ENCODE measurements at regions not wholly inside any gene's neighbourhood (a gene's known extent, or its start where the extent isn't known, plus 50 kb on each side); places are given as distances from the start of the nearest gene placed in this dataset.

DNA sequence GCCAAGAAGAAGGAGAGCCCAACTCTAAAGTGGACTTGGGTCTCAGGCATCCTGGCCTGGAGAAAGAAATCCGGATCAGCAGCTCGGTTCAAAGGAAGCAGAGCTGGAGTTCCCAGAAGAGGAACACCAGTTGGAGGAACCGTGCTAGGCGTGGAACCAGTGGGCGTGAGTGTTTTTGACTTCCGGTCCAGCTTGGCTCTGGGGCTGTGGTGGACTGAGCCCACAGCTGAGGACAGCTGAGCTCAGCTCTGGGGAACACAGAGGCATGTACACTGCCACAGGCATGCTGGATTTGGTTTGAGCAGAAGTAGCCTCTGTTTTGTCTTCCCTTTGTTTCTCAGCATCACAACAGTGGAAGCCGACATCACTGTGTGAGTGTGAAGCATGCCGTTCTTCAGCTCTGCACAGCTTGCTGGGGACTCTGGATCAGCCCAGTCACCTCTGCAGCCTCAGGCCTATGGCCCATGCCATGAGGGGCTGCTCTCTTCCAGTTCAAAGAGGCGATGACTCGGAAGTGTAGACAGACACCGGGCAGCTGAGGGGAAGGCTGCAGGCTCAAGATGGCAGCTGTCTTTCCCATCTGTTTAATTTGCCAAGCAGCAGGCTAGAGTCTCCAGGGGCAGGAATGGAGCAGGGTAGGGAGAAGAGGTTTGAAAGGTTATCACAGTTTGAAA lies 185.8 kb upstream of the UBE3A start:
- no peak for DNase-seq
- WGBS, 3 donors: 70 to 79% (median 71%) methylated on average over 11 of the region's 11 CpGs
- Histone ChIP-seq H3K36me3 (ENCODE audit: control insufficient read depth in 3 of 3, insufficient read depth in 2 of 3, low read depth in 1 of 3, low read length in 3 of 3) (no peaks in the 10 kb centered on the region), H3K27ac (ENCODE audit: low read depth in 1 of 3, low read length in 2 of 3) (no peak overlapping the region), H3K4me3 (ENCODE audit: low read depth in 1 of 3, low read length in 3 of 3) (no peak overlapping the region), H3K27me3 (ENCODE audit: control insufficient read depth in 3 of 3, insufficient read depth in 3 of 3, low read length in 3 of 3) (no peaks in the 10 kb centered on the region), H3K9me3 (ENCODE audit: control insufficient read depth in 2 of 2, insufficient read depth in 1 of 2, low read depth in 1 of 2, low read length in 1 of 2) (peaks cover 0 to 1% of the 10 kb centered on the region in 2 donors), H3K4me1 (ENCODE audit: control insufficient read depth in 3 of 3, insufficient read depth in 2 of 3, low read depth in 1 of 3, low read length in 2 of 3) (no peaks in the 10 kb centered on the region)
- no peak for FAIRE-seq

DNA sequence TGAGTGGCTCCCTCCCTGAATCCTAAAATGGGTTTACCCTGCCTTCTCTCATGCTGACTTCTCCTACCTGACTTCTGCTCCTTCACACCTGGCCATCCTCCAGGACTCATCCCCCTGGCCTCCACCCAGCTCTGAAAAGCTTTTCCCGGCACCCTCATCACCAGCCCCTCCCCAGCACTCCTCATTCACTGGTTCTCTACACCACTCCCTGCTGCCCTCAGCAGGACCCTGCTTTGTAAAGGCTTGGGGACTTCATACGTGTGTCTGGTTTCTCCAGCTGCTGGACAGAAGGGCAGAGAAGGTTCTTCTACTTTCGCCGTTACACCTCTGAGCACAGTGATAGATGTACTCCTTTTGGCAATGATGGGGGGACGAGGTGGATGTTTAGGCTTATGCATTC lies 184.9 kb upstream of the UBE3A start:
- Histone ChIP-seq H3K9me3 (ENCODE audit: control insufficient read depth in 2 of 2, insufficient read depth in 1 of 2, low read depth in 1 of 2, low read length in 1 of 2) (peaks cover 0 to 1% of the 10 kb centered on the region in 2 donors), H3K27ac (ENCODE audit: low read depth in 1 of 3, low read length in 2 of 3) (no peak overlapping the region), H3K36me3 (ENCODE audit: control insufficient read depth in 3 of 3, insufficient read depth in 2 of 3, low read depth in 1 of 3, low read length in 3 of 3) (no peaks in the 10 kb centered on the region), H3K4me3 (ENCODE audit: low read depth in 1 of 3, low read length in 3 of 3) (no peak overlapping the region), H3K4me1 (ENCODE audit: control insufficient read depth in 3 of 3, insufficient read depth in 2 of 3, low read depth in 1 of 3, low read length in 2 of 3) (no peaks in the 10 kb centered on the region), H3K27me3 (ENCODE audit: control insufficient read depth in 3 of 3, insufficient read depth in 3 of 3, low read length in 3 of 3) (no peaks in the 10 kb centered on the region)
- WGBS, 3 donors: 62 to 77% (median 62%) methylated on average over 5 of the region's 5 CpGs
- DNase-seq: no peak
- FAIRE-seq: no peak

DNA sequence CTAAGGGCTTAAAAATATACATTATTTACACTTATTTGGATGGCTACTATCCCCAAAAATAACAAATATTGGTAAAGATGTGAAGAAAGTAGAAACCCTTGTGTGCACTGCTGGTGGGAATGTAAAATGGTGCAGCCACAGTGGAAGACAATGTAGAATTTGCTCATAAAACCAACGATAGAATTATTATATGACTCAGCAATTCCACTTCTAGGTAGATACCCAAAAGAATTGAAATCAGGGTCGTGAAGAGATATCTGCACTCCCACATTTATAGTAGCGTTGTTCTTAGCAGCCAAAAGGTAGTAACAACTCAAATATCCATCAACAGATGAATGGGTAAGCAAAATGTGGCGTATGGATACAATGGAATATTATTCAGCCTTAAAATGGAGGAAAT lies 181.6 kb upstream of the UBE3A start:
- Histone ChIP-seq H3K27ac (ENCODE audit: low read depth in 1 of 3, low read length in 2 of 3) (no peak overlapping the region), H3K4me3 (ENCODE audit: low read depth in 1 of 3, low read length in 3 of 3) (no peak overlapping the region), H3K9me3 (ENCODE audit: control insufficient read depth in 2 of 2, insufficient read depth in 1 of 2, low read depth in 1 of 2, low read length in 1 of 2) (peaks cover 0 to 1% of the 10 kb centered on the region in 2 donors), H3K4me1 (ENCODE audit: control insufficient read depth in 3 of 3, insufficient read depth in 2 of 3, low read depth in 1 of 3, low read length in 2 of 3) (no peaks in the 10 kb centered on the region), H3K27me3 (ENCODE audit: control insufficient read depth in 3 of 3, insufficient read depth in 3 of 3, low read length in 3 of 3) (no peaks in the 10 kb centered on the region), H3K36me3 (ENCODE audit: control insufficient read depth in 3 of 3, insufficient read depth in 2 of 3, low read depth in 1 of 3, low read length in 3 of 3) (no peaks in the 10 kb centered on the region)
- FAIRE-seq: no peak
- no peak for DNase-seq
- WGBS, 3 donors: 69 to 83% (median 71%) methylated on average over 4 of the region's 4 CpGs

DNA sequence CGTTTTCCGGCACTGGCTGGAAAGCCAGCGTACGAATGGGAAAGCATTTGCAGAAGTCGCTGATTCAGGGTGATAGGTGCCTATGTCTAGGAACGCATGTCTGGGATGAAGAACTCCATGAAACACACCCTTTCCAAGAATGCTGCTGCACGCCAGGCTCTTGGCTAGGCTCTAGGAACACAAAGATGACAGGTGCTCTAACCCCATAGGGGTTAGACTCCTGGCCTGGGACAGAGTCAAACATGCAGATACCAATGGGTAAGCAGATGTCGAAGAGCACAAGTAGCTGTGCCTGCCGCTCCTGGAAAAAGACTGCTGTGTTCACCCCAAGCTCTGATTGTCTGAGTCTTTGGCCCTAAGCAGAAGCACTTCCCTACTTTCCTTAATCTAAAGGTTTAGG lies 180.9 kb upstream of the UBE3A start:
- DNase-seq: no peak
- Histone ChIP-seq H3K36me3 (ENCODE audit: control insufficient read depth in 3 of 3, insufficient read depth in 2 of 3, low read depth in 1 of 3, low read length in 3 of 3) (no peaks in the 10 kb centered on the region), H3K27me3 (ENCODE audit: control insufficient read depth in 3 of 3, insufficient read depth in 3 of 3, low read length in 3 of 3) (no peaks in the 10 kb centered on the region), H3K4me3 (ENCODE audit: low read depth in 1 of 3, low read length in 3 of 3) (no peak overlapping the region), H3K27ac (ENCODE audit: low read depth in 1 of 3, low read length in 2 of 3) (no peak overlapping the region), H3K4me1 (ENCODE audit: control insufficient read depth in 3 of 3, insufficient read depth in 2 of 3, low read depth in 1 of 3, low read length in 2 of 3) (no peaks in the 10 kb centered on the region), H3K9me3 (ENCODE audit: control insufficient read depth in 2 of 2, insufficient read depth in 1 of 2, low read depth in 1 of 2, low read length in 1 of 2) (no peaks in the 10 kb centered on the region)
- FAIRE-seq: no peak
- 80 to 85% (median 82%) methylated on average over 9 of the region's 9 CpGs for WGBS, 3 donors

DNA sequence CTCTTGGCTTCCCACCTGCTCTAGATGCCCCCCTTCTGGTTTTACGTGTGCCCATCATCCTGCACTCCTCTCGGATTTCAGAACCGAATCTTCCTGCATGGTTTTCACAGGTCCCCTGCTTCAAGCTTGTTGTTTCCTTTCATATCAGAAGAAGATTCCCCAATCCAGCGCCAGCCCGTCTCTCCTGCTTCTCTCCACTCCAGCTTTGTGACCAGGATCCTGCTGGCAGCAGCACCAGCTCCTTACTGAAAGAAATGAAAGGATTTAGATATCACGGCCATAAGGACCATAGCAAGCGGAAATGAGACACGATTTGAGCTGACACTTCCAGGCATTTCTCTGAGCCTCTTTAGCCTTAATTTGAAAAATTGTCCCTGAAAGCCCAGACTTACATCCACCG lies 180.3 kb upstream of the UBE3A start:
- Histone ChIP-seq H3K9me3 (ENCODE audit: control insufficient read depth in 2 of 2, insufficient read depth in 1 of 2, low read depth in 1 of 2, low read length in 1 of 2) (peaks cover 0 to 1% of the 10 kb centered on the region in 2 donors), H3K4me3 (ENCODE audit: low read depth in 1 of 3, low read length in 3 of 3) (no peak overlapping the region), H3K27me3 (ENCODE audit: control insufficient read depth in 3 of 3, insufficient read depth in 3 of 3, low read length in 3 of 3) (no peaks in the 10 kb centered on the region), H3K27ac (ENCODE audit: low read depth in 1 of 3, low read length in 2 of 3) (no peak overlapping the region), H3K36me3 (ENCODE audit: control insufficient read depth in 3 of 3, insufficient read depth in 2 of 3, low read depth in 1 of 3, low read length in 3 of 3) (no peaks in the 10 kb centered on the region), H3K4me1 (ENCODE audit: control insufficient read depth in 3 of 3, insufficient read depth in 2 of 3, low read depth in 1 of 3, low read length in 2 of 3) (no peaks in the 10 kb centered on the region)
- DNase-seq: no peak
- WGBS, 3 donors: 84 to 91% (median 87%) methylated on average over 9 of the region's 9 CpGs
- no peak for FAIRE-seq

DNA sequence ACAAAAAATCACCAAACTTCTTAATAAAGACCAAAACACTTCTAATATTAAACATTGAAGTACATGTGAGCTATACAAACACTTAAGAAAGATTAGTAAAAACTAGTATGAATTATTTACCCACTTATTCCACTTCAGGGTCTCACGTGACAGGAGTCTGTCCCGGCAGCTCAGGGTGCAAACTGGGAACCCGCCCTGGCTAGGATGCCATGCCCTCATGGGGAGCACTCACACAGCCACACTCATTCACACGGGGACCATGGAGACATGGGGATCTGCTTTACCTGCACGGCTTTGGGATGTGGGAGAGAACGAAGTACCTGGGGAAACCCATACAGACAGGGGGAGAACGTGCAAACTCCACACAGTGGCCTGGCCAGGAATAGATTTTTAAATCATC lies 179.3 kb upstream of the UBE3A start:
- no peak for FAIRE-seq
- no peak for DNase-seq
- H3K27ac ChIP-seq (ENCODE audit: low read depth in 1 of 3, low read length in 2 of 3): no peak overlapping the region
- H3K9me3 ChIP-seq (ENCODE audit: control insufficient read depth in 2 of 2, insufficient read depth in 1 of 2, low read depth in 1 of 2, low read length in 1 of 2): peaks cover 0 to 3% of the 10 kb centered on the region in 2 donors
- no peaks in the 10 kb centered on the region for H3K36me3 ChIP-seq (ENCODE audit: control insufficient read depth in 3 of 3, insufficient read depth in 2 of 3, low read depth in 1 of 3, low read length in 3 of 3)
- H3K4me3 ChIP-seq (ENCODE audit: low read depth in 1 of 3, low read length in 3 of 3): no peak overlapping the region
- no peaks in the 10 kb centered on the region for H3K27me3 ChIP-seq (ENCODE audit: control insufficient read depth in 3 of 3, insufficient read depth in 3 of 3, low read length in 3 of 3)
- H3K4me1 ChIP-seq (ENCODE audit: control insufficient read depth in 3 of 3, insufficient read depth in 2 of 3, low read depth in 1 of 3, low read length in 2 of 3): no peaks in the 10 kb centered on the region
- WGBS, 3 donors: 72 to 83% (median 81%) methylated on average over 7 of the region's 7 CpGs

DNA sequence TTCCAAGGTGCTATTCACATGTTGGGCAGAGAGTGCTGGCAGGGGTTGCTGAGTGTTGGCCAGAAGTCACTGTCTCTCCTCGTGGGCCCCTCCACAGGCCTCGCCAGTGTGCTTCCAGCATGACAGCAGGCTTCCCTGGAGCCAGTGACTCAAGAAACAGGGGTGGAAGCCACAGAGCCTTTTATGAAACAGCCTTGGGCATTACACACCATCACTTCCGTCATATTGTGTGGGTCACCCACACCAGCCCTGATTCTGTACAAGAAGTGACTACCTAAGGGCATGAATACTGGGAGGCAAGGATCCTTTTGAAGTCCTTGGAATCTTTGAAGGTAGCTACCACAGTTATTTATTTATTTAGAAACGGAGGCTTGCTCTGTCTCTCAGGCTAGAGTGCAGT lies 177.6 kb upstream of the UBE3A start:
- FAIRE-seq: no peak
- 68 to 71% (median 70%) methylated on average over 4 of the region's 4 CpGs for WGBS, 3 donors
- H3K9me3 ChIP-seq (ENCODE audit: control insufficient read depth in 2 of 2, insufficient read depth in 1 of 2, low read depth in 1 of 2, low read length in 1 of 2): peaks cover 0 to 3% of the 10 kb centered on the region in 2 donors

DNA sequence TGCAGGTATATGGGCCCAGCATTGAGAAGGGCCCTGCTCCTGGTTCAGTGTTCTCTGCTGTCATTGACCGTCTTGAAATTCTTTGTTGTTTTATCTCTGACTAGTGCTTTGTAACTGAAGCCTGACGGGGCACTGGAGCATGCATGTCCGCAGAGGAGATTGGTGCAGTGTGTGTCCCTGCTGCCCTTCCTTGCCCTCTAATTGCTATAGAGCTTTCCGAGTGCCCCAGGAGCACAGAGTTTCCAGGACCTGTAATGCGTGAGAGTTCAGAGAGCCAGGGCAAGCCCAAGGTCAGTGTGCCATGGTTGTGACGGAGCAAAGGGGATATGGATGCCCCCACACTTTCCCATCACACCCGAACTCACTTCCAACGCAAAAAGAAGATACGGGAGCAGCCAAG lies 174.3 kb upstream of the UBE3A start:
- H3K36me3 ChIP-seq (ENCODE audit: control insufficient read depth in 3 of 3, insufficient read depth in 2 of 3, low read depth in 1 of 3, low read length in 3 of 3): no peaks in the 10 kb centered on the region
- no peak for DNase-seq
- H3K4me3 ChIP-seq (ENCODE audit: low read depth in 1 of 3, low read length in 3 of 3): no peak overlapping the region
- peaks cover 0 to 3% of the 10 kb centered on the region in 2 donors for H3K9me3 ChIP-seq (ENCODE audit: control insufficient read depth in 2 of 2, insufficient read depth in 1 of 2, low read depth in 1 of 2, low read length in 1 of 2)
- no peak for FAIRE-seq
- 76 to 89% (median 87%) methylated on average over 9 of the region's 9 CpGs for WGBS, 3 donors
- H3K27me3 ChIP-seq (ENCODE audit: control insufficient read depth in 3 of 3, insufficient read depth in 3 of 3, low read length in 3 of 3): no peaks in the 10 kb centered on the region
- H3K27ac ChIP-seq (ENCODE audit: low read depth in 1 of 3, low read length in 2 of 3): no peak overlapping the region
- no peaks in the 10 kb centered on the region for H3K4me1 ChIP-seq (ENCODE audit: control insufficient read depth in 3 of 3, insufficient read depth in 2 of 3, low read depth in 1 of 3, low read length in 2 of 3)

More for the DNA sequence above, 177.6 kb upstream of the UBE3A start:
- Histone ChIP-seq H3K27ac (ENCODE audit: low read depth in 1 of 3, low read length in 2 of 3) (no peak overlapping the region), H3K36me3 (ENCODE audit: control insufficient read depth in 3 of 3, insufficient read depth in 2 of 3, low read depth in 1 of 3, low read length in 3 of 3) (no peaks in the 10 kb centered on the region), H3K4me3 (ENCODE audit: low read depth in 1 of 3, low read length in 3 of 3) (no peak overlapping the region), H3K27me3 (ENCODE audit: control insufficient read depth in 3 of 3, insufficient read depth in 3 of 3, low read length in 3 of 3) (no peaks in the 10 kb centered on the region), H3K4me1 (ENCODE audit: control insufficient read depth in 3 of 3, insufficient read depth in 2 of 3, low read depth in 1 of 3, low read length in 2 of 3) (no peaks in the 10 kb centered on the region)
- no peak for DNase-seq

DNA sequence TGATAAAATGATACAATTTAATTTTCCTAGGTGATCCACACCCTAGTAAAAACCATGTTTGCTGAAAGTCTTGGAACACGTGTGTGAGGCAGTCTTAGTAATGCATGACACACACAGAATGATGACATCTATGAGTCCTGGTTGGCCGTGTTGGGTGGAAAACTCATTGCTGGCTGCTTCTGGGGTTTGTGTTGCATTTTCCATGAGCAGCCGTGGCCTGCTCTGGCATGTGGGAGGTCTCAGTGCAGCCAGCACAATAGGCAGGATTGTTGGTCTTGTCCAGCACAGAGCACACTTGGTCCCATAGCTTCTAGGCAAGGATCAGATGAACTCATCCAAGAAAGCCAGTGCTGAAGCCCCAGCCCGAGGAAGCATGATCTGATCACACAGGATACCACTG lies 172.8 kb upstream of the UBE3A start:
- H3K4me3 ChIP-seq (ENCODE audit: low read depth in 1 of 3, low read length in 3 of 3): no peak overlapping the region
- 57 to 67% (median 63%) methylated on average over 4 of the region's 4 CpGs for WGBS, 3 donors
- H3K4me1 ChIP-seq (ENCODE audit: control insufficient read depth in 3 of 3, insufficient read depth in 2 of 3, low read depth in 1 of 3, low read length in 2 of 3): no peaks in the 10 kb centered on the region
- no peak for DNase-seq
- no peaks in the 10 kb centered on the region for H3K27me3 ChIP-seq (ENCODE audit: control insufficient read depth in 3 of 3, insufficient read depth in 3 of 3, low read length in 3 of 3)
- no peaks in the 10 kb centered on the region for H3K36me3 ChIP-seq (ENCODE audit: control insufficient read depth in 3 of 3, insufficient read depth in 2 of 3, low read depth in 1 of 3, low read length in 3 of 3)
- peaks cover 0 to 3% of the 10 kb centered on the region in 2 donors for H3K9me3 ChIP-seq (ENCODE audit: control insufficient read depth in 2 of 2, insufficient read depth in 1 of 2, low read depth in 1 of 2, low read length in 1 of 2)
- no peak for FAIRE-seq
- no peak overlapping the region for H3K27ac ChIP-seq (ENCODE audit: low read depth in 1 of 3, low read length in 2 of 3)

Data from small intestine (tissue), 7 donors.